Caki2 (cell line): ENCODE measurements at regions not wholly inside any gene's neighbourhood (a gene's known extent, or its start where the extent isn't known, plus 50 kb on each side); places are given as distances from the start of the nearest gene placed in this dataset.
"Not testable (repeated sequence)": the region's sequence is repeated elsewhere in the genome, so short reads cannot be mapped to it uniquely, and the experiment has no call there.

Experiments used
- DNase-seq: peaks from one replicate; pipeline ENCODE4 v3.0.0-alpha.2; 2015; ENCODE audit warnings: low read depth
- in situ Hi-C: cut with HindIII; loops from 2 replicates; pipeline ENCODE4 v1.10.0; 2016; ENCODE audit warnings: low sequenced_read_pairs, low pct_unique_long_range_greater_than_20kb, mixed read lengths

DNA sequence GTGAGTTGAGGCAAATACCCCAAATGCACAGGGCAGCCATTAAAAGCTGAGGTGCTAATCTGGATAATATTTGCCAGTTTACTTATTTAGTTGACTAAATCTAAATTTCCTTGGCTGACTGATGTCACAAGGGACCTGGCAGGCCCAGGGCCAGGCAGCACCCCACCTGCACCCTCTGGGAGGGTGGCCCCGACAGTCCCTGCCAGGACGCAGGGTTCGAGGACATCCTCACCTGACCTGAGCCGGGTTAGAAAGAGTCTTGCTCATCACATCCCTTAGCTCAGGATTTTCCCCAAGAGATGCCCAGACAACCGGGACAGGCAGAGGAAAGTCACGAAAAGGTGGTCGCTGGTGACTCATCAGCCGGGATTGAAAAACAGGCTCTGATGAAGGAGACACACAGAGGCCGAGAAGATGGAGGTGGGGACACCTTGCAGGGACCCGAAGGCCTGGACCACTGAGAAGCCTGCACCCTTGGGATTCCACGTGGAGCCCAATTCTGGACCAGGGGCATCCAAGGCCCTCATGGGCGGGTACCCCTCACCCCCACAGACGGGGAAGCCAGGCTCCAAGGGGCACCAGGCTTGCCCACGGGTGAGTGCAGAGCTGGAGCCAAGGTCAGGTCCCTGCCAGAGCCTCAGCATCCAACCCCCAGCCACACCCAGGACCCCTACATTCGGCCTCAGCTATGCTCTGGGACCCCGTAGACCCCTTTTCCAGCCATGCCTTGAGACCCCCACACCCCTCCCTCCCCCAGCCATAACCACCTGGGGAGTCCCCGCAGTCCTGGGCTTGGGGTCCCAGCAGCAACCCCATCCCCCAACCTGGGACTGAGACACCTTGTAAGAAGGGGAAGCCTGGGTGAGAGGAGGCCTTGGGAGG, 103.2 kb downstream of the SOX1 start:
- in situ Hi-C loops: no loop called here
- DNase-seq: no peak

DNA sequence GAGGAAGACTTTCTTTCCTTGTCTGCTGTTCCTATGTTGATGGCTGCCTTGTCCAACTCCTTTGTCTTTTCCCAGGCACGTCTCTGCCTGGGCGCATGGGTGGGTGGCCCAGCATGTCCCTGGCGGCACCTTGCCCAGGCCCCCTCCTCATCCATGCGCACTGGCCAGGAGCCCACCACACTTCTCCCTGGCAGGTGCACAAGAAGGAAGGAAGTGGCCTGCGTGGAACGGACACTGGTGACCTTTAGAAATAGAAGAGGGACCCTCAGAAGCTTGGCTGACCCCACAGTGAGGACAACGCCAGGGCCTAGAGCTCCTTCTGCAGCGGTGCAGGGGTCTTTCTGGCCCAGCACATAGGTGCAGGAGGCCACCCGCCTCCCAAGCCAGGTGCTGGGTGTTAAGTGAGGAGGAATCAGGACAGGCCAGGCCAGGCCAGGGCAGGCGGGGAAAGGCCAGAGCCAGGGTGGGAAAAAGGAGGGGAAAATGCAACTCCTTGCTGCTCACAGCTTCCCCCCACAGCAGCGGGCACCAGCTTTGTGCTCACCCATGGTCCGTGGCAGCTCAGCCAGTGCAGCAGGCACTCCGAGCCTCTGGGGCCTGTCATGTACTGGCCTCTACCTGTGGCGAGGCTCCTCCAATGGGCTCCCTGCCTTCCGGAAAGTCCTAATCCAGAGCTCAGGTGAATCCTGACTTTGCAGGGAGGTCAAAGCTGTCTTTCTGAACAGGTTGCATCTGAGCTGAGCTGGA, 104.0 kb downstream of the SOX1 start:
- no peak for DNase-seq
- in situ Hi-C loops: no loop called here

GRCh38 chr13:112171570-112171965, 104.6 kb downstream of the SOX1 start:
- DNase-seq: no peak
- in situ Hi-C loops: no loop called here

DNA sequence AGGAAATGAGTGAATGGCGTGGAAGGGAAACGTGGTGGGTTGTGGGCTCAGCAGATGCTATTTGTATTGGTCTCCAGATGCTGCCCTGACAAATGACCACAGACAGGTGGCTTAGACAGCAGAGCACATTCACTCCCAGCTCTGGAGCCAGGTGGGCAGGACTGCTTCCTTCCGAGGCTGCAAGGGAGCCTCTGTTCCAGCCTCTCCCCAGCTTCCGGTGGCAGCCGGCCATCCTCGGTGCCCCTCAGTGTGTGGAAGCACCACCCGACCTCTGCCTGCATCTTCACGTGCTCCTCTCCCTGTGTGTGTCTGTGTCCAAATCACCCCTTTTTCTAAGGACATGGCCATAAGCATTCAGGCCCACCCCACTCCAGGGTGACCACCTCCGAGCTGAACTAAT, 105.1 kb downstream of the SOX1 start:
- in situ Hi-C loops: no loop called here
- DNase-seq: no peak

DNA sequence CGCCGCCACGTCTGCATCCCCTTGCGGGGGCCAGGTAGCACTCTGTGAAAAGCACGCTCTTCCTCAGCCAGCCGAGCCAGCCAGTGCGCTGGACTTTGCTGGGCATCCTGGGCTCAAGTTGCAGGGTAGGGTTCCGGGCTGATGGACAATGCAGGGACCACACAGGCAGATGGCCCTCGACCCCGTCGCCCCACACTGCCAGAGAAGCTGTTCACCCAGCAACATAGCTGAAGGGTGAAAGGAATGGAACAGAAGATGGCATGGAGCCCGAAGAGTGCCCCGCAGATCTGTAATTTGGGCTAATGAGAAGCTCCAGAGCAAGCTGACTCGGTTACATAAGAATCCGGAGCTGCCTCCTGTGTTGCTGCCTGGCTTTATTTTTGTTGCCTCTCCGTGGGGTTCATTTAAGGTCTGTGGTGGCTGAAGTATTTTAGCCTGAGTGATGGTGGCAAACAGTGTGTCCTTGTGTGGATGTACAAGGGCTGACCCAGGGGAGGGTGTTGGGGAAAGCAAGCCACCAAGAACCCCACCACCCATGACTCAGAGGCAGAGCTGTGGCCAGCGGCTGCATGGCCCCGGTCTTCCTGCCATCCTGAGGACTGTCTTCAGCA, 105.8 kb downstream of the SOX1 start:
- in situ Hi-C loops: no loop called here
- no peak for DNase-seq

GRCh38 chr13:112174476-112175110, 107.6 kb downstream of the SOX1 start:
- in situ Hi-C loops: no loop called here
- DNase-seq: no peak

DNA sequence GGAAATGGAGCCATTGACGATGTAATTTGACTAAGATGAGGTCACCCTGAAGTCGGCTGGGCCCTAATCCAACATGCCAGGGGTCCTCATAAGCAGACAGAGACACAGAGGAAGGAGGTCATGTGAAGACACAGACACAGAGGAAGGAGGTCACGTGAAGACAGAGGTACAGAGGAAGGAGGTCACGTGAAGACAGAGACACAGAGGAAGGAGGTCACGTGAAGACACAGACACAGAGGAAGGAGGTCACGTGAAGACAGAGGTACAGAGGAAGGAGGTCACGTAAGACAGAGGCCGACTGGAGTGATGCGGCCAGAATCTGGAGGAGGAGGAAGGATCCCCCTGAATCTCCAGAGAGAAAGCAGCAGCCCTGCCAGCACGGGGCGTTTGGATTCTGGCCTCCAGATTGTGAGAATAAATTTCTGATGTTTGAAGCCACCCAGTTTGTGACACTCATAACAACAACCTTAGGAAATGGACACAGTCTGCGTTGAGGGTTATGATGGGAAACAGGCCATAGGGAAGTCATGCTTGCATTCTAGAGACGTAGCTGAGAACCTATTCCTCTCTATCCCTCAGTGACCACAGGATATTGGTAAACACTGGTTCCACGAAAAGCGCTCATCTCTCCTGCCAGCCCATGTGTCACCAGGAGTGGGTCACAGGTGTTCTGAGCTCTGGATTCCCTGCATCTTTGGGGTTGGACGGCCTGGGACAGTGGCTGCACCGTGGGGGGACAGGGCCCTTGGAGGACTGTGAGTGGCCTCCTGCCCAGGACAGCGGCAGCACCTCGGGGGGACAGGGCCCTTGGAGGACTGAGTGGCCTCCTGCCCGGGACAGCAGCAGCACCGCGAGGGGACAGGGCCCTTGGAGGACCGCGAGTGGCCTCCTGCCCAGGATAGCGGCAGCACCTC, 108.5 kb downstream of the SOX1 start:
- in situ Hi-C loops: no loop called here
- DNase-seq: no peak

DNA sequence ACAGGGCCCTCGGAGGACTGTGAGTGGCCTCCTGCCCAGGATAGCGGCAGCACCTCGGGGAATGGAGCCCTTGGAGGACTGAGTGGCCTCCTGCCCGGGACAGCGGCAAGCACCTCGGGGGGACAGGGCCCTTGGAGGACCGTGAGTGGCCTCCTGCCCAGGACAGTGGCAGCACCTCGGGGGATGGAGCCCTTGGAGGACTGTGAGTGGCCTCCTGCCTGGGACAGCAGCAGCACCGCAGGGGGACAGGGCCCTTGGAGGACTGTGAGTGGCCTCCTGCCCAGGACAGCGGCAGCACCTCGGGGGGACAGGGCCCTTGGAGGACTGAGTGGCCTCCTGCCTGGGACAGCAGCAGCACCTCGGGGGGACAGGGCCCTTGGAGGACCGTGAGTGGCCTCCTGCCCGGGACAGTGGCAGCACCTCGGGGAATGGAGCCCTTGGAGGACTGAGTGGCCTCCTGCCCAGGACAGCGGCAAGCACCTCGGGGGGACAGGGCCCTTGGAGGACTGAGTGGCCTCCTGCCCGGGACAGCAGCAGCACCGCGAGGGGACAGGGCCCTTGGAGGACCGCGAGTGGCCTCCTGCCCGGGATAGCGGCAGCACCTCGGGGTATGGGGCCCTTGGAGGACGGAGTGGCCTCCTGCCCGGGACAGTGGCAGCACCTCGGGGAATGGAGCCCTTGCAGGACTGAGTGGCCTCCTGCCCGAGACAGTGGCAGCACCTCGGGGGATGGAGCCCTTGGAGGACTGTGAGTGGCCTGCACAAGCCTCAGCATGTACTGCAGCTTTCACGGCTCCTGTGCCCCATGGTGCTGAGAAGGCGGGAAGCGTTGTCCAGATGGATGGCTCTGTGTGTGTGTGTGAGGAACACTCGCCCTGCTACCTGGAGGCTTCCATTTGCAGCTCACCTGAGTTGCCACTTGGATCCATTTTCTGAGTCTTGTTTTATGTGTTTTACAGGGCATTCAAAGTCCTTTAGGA, 109.5 kb downstream of the SOX1 start:
- in situ Hi-C loops, DNase-seq: not testable (repeated sequence)

DNA sequence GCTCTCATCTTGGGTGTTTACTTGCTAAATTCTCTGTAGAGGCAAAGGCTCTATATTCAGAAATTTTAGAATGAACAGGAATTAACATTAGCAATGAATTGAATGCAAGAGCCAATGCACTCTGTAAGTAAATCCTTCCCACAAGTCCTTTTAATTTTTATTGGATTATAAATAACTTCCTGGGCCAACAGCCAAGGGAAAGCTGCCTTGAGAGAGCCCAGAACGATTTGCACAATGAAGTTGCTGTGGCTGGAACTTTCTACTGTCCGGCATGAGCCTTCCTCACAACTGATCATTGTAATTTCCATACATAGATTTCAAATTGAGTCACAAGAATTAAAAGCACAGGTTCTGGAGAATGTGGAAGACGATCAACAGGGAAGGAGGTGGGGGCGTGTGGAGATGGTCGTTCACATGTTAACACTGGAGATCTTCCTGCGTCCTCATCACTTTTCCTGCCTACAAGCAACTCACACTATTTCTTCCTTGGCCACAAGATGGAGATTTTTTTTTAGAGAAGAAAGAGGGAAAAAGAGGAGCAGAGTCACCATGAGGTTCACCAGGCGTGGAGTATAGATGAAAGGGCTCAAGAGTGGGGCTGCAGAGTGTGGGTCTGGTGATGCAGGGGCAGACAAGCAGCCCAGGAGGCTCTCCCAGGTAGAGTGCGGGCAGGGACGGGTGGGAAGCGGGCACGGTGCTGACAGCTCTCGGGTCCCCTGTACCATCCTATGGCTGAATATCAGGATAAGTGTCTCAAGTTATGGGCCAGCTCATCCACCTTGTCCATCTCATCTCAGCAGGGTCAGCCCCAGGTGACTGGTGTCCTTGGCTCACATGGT, 110.7 kb downstream of the SOX1 start:
- DNase-seq: no peak
- in situ Hi-C loops: no loop called here

DNA sequence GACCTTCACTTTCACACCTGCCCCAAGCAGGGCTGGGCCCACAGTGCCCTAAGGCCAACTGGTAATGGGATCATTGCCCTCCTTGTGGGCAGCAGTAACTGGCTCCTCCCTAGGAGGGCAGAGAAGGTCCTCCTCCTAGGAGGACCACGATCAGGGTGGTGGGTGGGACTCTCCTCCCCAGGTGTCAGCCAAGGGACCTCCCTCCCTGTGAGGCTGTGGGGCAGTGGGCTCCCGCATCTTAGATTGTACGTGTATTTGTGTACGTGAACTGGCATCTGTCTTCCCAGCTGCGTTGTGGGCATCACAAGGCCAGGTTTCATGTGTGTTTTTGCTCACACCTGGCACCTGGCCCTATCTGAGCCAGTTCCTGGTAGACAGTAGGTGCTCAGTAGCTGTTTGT, 111.8 kb downstream of the SOX1 start:
- DNase-seq: no peak
- in situ Hi-C loops: no loop called here

DNA sequence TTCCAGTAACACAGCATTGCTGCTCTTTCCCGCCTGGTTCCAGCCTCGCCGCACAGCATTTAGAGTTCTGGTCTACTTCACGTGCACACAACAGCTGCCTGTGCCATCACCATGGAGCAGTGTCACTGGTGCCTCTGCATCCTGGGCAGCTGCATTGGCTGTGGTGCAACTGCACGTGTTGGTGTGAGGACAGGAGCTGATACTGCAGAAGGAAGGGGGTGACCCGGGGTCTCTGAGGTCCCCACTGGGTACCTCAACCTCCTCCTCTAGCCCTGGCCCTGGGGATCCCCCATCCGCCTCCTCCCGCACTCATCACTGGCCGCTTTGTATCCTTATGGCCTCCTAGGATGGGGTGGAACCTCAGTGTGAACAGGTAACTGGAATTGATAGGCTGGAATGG, 112.5 kb downstream of the SOX1 start:
- in situ Hi-C loops: no loop called here
- DNase-seq: no peak

DNA sequence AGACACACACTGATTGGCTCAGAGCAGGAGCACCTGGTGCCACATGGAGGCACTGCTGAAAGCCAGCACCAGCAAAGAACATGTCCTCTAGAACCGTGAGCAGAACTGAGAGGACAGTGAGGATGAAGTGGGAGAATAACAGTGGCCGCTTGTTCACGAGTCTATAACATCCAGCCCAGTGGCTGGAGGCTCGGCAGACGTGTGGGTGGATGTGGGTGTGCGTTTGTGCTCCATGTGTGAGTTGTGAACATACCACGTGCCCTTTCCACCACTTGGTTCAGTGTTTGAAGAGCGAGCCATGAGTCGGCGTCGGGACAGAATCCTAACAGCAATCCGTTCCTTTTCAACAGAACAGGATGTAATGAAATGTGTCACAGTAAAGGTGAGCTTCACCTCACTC, 113.0 kb downstream of the SOX1 start:
- in situ Hi-C loops: no loop called here
- DNase-seq: no peak

GRCh38 chr13:112181336-112182067, 114.6 kb downstream of the SOX1 start:
- DNase-seq: no peak
- in situ Hi-C loops: no loop called here

GRCh38 chr13:112182251-112182650, 115.3 kb downstream of the SOX1 start:
- in situ Hi-C loops: no loop called here
- no peak for DNase-seq

GRCh38 chr13:112182846-112183531, 116.0 kb downstream of the SOX1 start:
- in situ Hi-C loops: no loop called here

More at GRCh38 chr13:112182846-112183531, 116.0 kb downstream of the SOX1 start:
- no peak for DNase-seq
